ENCODE measurements at regions not wholly inside any gene's neighbourhood (a gene's known extent, or its start where the extent isn't known, plus 50 kb on each side); places are given as distances from the start of the nearest gene placed in this dataset.

DNA sequence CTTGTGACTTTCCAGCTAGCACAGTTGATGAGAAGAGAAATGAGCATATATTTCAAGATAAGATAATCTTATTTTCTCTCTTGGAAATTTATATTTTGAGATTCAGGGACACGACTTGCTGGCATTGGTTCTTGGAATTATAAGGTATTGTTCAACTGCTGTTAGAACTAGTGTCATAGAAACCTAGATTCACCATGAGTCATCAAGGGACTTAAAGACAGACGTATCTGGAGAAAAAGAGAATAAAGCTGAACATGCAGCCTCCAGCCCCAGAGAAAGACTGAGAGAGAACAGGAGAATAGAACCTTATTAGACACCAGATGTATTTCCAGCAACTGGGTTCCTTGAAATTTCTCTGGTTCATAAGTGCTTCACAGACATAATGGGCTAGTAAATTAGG, 194.4 kb upstream of the PPFIA2 start:
- DNase-seq = no peak
- no peak overlapping the region for H3K4me3 ChIP-seq
- no peaks in the 10 kb centered on the region for H3K9me3 ChIP-seq
- H3K36me3 ChIP-seq = no peaks in the 10 kb centered on the region
- no peaks in the 10 kb centered on the region for H3K27me3 ChIP-seq

DNA sequence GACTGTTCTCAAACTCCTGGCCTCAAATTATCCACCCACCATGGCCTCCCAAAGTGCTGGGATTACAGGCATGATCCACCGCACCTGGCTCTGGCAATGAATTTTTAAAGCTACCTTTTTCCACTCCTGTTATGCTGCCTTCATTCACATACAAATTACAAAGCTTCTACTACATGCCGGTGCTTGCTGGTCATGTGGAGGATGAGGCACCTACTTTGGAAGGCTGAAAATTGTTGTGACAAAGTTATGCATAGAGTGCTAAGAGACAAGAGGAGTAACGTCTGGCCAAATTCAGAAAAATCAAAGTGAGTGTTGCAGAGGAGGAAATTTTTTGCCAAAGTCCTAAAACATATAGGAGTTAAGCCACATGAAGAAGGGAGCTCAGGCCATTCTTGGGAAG, 191.7 kb upstream of the PPFIA2 start:
- no peak for DNase-seq
- no peaks in the 10 kb centered on the region for H3K9me3 ChIP-seq
- H3K4me3 ChIP-seq = no peak overlapping the region
- no peaks in the 10 kb centered on the region for H3K36me3 ChIP-seq
- H3K27me3 ChIP-seq = no peaks in the 10 kb centered on the region

DNA sequence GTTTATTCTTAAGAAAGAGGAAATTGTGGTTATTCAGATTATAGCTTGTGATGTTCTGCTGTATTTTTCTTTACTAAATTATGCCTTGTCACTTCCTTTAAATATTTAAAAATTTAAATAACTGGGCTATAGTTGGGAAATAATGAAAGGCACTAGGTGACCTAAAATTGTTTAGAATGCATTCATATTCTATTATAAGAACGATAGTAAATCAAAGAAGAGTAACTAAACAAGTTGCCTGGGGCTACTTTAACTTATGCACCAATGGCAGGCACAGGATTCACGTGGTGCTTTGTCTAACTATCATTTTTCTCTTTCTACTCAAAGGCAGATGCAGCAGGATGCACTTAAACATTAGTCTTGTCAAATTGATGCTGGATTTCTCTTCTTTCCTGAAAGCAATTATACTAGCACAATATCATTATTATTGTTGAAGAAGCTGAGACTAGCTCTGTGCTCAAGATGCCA, 190.7 kb upstream of the PPFIA2 start:
- Histone ChIP-seq H3K9me3 (no peaks in the 10 kb centered on the region), H3K27me3 (no peaks in the 10 kb centered on the region), H3K36me3 (no peaks in the 10 kb centered on the region), H3K4me3 (no peak overlapping the region)
- DNase-seq = no peak

DNA sequence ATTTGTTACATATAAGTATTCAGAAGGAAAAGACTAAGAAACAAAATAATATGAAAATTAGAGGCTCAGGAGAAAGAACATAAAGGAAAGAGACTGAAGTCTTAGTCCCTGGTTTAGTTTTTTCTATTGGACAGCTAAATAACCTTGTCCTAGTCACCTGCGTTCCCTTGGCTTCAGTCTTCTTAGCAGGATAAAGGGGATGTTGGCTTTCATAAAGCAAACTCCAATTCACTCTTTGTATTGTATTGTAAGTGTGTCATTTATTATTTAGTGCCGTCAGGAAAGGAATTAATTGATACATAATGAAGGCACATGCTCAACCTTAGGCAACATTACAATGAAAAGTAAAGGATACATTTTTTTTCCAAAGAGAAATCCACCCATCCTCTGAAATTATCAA, 190.3 kb upstream of the PPFIA2 start:
- Histone ChIP-seq H3K9me3 (no peaks in the 10 kb centered on the region), H3K36me3 (no peaks in the 10 kb centered on the region), H3K4me3 (no peak overlapping the region), H3K27me3 (no peaks in the 10 kb centered on the region)
- no peak for DNase-seq

DNA sequence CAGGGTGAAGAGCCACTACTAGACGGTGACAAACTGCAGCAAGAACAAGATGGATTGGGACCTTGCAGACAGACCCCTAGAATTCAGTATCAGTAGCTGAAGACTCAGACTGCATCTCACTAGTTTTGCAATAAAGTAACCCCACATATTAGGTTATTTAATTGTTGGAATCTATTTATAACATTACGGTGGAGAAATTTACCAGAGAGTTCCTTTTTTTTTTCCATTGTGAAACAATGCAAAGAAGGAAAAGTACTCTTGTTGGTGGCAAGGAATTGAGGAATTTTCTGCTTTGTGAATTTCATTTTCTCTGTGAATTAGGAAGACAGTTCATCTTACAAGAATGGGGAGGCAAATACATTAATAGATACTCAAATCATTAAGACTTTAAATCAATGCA, 185.7 kb upstream of the PPFIA2 start:
- H3K9me3 ChIP-seq = no peaks in the 10 kb centered on the region
- H3K27me3 ChIP-seq = no peaks in the 10 kb centered on the region
- no peaks in the 10 kb centered on the region for H3K36me3 ChIP-seq
- H3K4me3 ChIP-seq = no peak overlapping the region
- DNase-seq = no peak

DNA sequence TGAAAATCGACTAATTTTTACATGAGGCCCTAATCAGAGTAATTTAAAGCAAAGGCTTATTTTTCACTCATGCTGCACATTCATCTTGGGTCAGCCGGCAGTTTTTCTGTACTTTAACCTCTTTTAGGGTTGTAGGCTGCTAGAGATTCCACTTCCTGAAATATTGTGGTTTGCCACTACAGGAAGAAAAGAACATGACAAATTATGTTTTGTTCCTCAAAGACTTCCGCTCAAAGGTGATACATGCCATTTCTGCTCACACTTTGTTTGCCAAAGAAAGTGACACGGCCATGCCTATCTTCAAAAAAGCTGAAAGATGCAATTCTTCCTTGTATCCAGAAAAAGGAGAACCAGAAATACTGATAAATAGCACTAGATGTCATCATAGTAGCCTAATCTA, 183.4 kb upstream of the PPFIA2 start:
- no peak for DNase-seq
- no peaks in the 10 kb centered on the region for H3K36me3 ChIP-seq
- H3K9me3 ChIP-seq = no peaks in the 10 kb centered on the region
- H3K4me3 ChIP-seq = no peak overlapping the region
- no peaks in the 10 kb centered on the region for H3K27me3 ChIP-seq

DNA sequence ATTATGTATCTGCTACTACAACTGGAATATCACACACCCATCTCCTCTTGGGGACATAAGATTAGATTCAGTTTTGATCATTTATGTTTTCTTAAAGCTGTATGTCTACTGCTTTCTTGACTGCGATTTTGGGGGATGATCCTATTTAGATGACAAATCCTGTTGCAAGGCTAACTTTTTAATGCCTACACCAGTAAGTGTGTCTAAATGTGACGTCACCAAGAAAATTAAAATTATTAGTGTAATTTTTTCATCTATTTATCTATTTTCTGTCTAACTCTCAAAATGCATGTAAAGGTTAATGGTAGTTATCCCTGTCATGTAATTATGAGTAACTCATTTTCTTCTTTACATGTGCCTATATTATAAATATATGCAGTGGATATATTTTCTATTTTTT, 170.9 kb upstream of the PPFIA2 start:
- Histone ChIP-seq H3K36me3 (no peaks in the 10 kb centered on the region), H3K27me3 (no peaks in the 10 kb centered on the region), H3K4me3 (no peak overlapping the region), H3K9me3 (no peaks in the 10 kb centered on the region)
- DNase-seq = no peak

DNA sequence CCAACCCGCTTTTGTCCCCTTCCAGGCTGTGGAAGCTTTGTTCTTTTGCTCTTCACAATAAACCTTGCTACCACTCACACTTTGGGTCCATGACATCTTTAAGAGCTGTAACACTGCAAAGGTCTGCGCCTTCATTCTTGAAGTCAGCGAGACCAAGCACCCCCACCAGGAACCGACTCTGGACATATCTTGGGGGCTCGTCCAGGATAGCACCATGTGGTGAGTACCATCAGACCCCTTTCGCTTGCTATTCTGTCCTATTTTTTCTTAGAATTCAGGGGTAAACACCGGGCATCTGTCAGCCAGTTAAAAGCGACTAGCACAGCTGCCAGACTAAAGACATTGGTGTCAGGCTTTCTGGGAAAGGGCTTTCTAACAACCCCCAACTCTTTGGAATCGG, 137.6 kb upstream of the PPFIA2 start:
- Histone ChIP-seq H3K36me3 (no peaks in the 10 kb centered on the region), H3K9me3 (no peaks in the 10 kb centered on the region; the same call in 1 of the 2 replicates), H3K4me3 (no peak overlapping the region), H3K27me3 (no peaks in the 10 kb centered on the region)
- DNase-seq = no peak

DNA sequence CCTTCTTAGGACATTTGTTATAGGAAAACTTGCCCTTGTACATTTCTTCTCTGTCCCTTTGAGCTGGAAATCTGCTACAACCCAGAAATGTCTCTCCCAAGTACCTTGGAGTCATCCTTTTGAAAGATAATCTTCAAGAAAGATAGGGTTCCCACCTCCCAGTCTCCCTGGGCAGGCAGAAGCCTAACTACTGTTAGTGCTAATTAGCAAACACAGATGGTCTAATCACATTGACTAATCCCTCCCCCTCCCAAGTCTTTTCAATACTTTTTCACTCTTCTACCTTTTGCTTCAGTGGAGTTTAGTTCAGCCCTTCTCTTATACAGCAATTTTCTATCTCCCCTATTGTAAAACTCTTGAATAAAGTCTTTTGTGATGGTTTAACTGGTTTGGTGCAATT, 129.8 kb upstream of the PPFIA2 start:
- H3K27me3 ChIP-seq = no peaks in the 10 kb centered on the region
- H3K9me3 ChIP-seq = no peaks in the 10 kb centered on the region
- H3K36me3 ChIP-seq = no peaks in the 10 kb centered on the region
- no peak overlapping the region for H3K4me3 ChIP-seq
- no peak for DNase-seq

DNA sequence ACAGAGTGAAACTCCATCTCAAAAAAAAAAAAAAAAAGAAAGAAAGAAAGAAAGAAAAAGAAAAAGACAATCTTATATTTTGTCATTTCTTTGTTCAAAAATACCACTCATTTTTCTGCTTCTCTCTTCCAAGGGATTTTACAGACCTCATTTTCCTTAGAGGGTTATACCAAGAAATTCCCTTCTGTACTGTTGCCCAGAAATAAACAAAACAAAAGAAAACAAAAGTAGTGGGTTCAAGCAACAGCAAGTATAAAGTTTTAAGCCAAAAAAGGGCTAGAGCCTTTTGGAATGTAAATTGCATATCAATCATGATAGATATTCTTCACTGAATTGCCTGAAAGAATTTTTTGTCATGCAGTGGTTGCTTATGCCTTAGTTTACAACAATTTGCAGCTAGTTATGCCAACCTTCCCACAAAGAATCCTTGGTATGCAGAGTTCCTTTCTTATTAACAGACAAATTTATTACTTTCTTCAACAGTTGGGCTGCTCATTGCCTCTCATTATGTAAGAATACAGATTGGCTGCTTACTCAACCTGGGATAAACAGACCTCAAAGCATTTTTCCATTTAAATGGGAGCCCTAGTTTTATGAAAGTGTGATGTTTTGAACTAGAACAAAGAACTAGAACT, 129.1 kb upstream of the PPFIA2 start:
- DNase-seq = no peak
- H3K9me3 ChIP-seq = no peaks in the 10 kb centered on the region
- no peaks in the 10 kb centered on the region for H3K27me3 ChIP-seq

DNA sequence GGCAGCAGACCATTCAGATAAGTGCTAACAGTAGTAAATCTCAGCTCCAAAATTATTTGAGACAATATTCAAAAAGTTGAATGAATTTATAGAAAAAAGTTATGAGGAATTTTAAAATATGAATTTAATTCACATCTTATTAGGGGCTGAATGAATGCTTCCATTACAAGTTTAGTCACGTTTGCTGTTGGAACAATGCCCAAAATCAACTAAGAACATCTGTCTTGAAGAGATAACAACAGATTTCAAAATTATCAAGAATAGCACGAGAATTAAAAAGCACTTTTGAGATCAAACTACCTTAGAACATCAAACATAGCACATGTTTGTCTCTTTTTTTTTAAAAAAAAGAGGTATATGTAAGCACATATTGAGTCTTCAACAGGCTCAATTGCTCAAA, 115.4 kb upstream of the PPFIA2 start:
- Histone ChIP-seq H3K4me3 (no peak overlapping the region), H3K27me3 (no peaks in the 10 kb centered on the region), H3K36me3 (no peaks in the 10 kb centered on the region), H3K9me3 (no peaks in the 10 kb centered on the region)
- DNase-seq = no peak

More for the DNA sequence above, 129.1 kb upstream of the PPFIA2 start:
- Histone ChIP-seq H3K4me3 (no peak overlapping the region), H3K36me3 (no peaks in the 10 kb centered on the region)

DNA sequence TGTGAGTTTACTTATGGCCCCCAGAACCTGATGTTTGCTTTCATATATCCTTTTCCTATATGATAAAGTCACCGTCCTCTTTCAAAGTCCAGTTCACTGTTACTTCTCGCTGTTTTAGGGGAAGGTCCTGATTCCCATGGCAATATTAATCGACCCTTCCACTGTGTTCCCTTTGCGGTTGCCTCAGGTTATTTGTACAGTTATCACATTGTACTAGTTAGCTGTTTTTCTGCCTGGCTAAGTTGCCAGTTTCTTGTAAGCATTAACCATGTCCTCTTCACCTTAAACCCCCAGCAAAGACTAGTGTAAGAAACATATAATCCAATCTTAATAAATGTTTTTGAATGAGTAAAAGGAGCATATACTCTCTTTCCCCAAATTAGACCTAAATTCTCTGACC, 115.0 kb upstream of the PPFIA2 start:
- no peaks in the 10 kb centered on the region for H3K27me3 ChIP-seq
- H3K36me3 ChIP-seq = no peaks in the 10 kb centered on the region
- H3K9me3 ChIP-seq = no peaks in the 10 kb centered on the region
- no peak for DNase-seq
- no peak overlapping the region for H3K4me3 ChIP-seq

DNA sequence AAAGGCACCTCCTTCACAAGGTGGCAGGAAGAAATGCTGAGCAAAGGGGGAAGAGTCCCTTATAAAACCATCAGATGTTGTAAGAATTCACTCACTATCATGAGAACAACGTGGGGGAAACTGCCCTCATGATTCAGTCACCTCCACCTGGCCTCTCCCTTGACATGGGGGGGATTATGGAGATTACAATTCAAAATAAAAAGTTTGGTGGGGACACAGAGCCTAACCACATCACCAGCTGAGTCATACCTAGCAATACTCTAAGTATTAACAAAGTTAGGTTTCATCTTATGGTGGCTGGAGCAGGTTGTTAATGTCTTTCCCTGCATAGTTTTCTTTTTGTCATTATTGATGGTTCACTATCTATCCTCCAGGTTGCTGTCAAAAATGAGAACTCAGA, 113.2 kb upstream of the PPFIA2 start:
- no peak for DNase-seq
- H3K36me3 ChIP-seq = no peaks in the 10 kb centered on the region
- no peak overlapping the region for H3K4me3 ChIP-seq
- no peaks in the 10 kb centered on the region for H3K27me3 ChIP-seq
- no peaks in the 10 kb centered on the region for H3K9me3 ChIP-seq

DNA sequence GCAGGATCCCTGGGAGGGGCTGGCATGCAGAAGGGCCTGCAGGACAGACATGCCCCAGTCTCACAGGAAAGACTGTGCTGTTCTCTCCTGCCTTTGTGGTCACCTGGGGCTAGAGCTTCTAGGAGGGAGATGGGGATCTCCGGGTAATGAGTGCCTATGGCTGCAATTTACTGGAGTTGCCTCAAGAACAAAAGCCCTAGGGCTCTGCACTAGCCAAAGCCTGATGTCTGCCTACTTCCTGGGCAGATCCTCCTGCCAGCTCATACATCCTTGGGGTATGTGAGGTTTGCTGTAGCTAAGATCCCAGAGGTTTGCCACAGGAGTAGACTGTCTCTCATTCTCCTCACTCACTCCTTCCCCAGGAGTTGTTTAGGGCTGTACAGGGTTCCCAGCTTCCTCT, 106.9 kb upstream of the PPFIA2 start:
- Histone ChIP-seq H3K9me3 (no peaks in the 10 kb centered on the region), H3K27me3 (no peaks in the 10 kb centered on the region), H3K36me3 (no peaks in the 10 kb centered on the region), H3K4me3 (no peak overlapping the region)
- DNase-seq = no peak

DNA sequence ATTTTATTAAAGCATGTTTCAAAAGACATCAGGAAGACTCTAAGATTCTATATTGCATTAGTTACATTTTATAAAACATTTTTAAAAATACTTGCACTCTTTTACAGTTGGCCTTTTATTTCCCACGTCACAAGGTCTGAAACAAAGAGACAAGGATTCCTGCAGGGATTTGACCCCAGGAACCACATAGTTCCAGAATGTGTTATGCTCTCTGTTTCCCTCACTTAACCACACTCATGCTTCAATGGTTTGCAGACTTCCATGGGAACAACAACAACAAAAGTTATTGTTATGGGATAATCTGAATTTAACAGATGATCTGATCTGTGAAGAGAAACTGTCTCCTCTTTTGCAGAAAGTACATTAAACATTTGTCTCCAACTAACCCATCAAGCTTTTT, 104.3 kb upstream of the PPFIA2 start:
- DNase-seq = no peak
- no peaks in the 10 kb centered on the region for H3K9me3 ChIP-seq
- H3K36me3 ChIP-seq = no peaks in the 10 kb centered on the region
- no peaks in the 10 kb centered on the region for H3K27me3 ChIP-seq
- no peak overlapping the region for H3K4me3 ChIP-seq

DNA sequence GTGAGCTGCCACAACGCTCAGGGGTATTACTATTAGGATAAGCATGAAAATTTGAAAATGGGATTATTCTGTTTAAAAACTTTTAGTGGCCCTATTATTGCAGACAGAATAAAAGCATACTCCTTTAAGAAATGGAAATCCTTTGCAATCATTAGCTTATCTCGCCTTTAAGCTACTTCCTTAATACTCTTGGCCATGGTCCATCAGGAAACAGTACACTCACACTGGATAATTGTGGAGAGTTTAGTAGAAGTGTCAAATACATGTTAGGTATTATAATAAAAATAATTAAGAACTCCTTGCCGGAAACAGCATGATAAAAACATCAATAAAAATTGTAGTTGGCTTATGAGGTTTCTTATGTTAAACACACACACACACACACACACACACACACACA, 100.4 kb upstream of the PPFIA2 start:
- H3K27me3 ChIP-seq = no peaks in the 10 kb centered on the region
- no peak overlapping the region for H3K4me3 ChIP-seq
- no peak for DNase-seq
- no peaks in the 10 kb centered on the region for H3K36me3 ChIP-seq
- H3K9me3 ChIP-seq = no peaks in the 10 kb centered on the region

DNA sequence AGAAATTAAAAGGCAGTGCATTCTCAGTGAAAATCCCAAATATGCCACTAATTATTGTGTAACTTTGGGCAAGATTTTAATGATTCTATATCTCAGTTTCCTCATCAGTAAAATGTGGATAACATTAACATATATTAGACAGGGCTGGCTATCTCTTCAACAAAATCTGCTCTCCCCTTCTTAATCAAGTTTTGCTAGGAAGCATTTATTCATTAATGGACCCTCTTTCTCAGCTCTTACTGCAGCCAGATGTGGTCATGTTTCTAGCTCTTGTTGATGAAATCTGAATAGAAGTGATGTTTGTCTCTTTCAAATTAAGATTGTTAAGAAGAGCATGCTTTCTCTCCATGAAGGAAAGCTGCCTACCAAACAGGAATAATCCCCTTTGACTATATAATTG, 84.4 kb upstream of the PPFIA2 start:
- H3K9me3 ChIP-seq = no peaks in the 10 kb centered on the region
- H3K27me3 ChIP-seq = no peaks in the 10 kb centered on the region
- no peak for DNase-seq
- no peaks in the 10 kb centered on the region for H3K36me3 ChIP-seq
- H3K4me3 ChIP-seq = no peak overlapping the region

DNA sequence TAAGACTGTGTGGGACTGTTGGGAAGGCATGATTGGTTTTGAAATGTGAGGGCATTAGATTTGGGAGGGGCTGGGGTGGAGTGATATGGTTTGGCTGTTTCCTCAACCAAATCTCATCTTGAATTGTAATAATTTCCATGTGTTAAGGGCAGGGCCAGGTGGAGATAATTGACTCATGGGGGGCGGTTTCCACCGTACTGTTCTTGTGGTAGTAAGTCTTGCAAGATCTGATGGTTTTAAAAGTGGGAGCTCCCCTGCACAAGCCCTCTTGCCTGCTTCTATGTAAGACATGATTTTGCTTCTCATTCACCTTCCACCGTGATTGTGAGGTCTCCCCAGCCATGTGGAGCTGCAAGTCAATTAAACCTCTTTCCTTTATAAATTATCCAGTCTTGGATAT, 76.6 kb upstream of the PPFIA2 start:
- H3K9me3 ChIP-seq = no peaks in the 10 kb centered on the region
- no peaks in the 10 kb centered on the region for H3K36me3 ChIP-seq
- no peak for DNase-seq
- H3K4me3 ChIP-seq = no peak overlapping the region
- no peaks in the 10 kb centered on the region for H3K27me3 ChIP-seq
